ENCODE measurements at regions not wholly inside any gene's neighbourhood (a gene's known extent, or its start where the extent isn't known, plus 50 kb on each side); places are given as distances from the start of the nearest gene placed in this dataset.

DNA sequence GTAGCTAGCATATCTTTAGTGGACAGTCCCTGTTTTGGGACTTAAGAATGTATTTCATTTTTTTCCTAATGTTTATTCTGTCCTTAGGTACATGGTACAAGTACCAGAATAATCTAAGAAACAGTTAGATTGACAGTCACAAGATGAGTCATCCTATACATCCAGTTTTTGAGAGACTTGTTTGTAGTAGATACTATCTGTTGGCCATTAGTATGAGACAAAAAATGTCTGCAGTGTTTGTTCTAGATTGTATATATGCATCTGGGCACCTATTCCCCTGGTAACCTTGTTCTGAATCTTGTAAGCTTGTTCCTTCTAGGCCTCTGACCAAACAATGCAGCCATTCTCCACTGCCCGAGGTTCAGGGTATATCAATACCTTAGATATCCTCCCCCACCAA lies 1343.5 kb downstream of the SUCLG1 start:
- H3K4me2 ChIP-seq (ENCODE audit: control insufficient read depth, extremely low read depth, insufficient read depth, low read depth, low read length), result no peak overlapping the region
- H3K4me3 ChIP-seq (ENCODE audit: control insufficient read depth in 2 of 3, extremely low read depth in 1 of 3, insufficient read depth in 2 of 3, low read depth in 1 of 3, low read length in 3 of 3), result no peak overlapping the region
- no peaks in the 10 kb centered on the region for H3K79me2 ChIP-seq (ENCODE audit: control insufficient read depth, insufficient read depth, low read length)
- no peaks in the 10 kb centered on the region for H3K9me1 ChIP-seq (ENCODE audit: control insufficient read depth, extremely low read depth, insufficient read depth, low read length)
- H3K4me1 ChIP-seq (ENCODE audit: control insufficient read depth, extremely low read depth, insufficient read depth, low read length), result no peaks in the 10 kb centered on the region
- H3K36me3 ChIP-seq (ENCODE audit: control insufficient read depth in 2 of 2, extremely low read depth in 1 of 2, insufficient read depth in 2 of 2, low read length in 2 of 2), result no peaks in the 10 kb centered on the region
- no peaks in the 10 kb centered on the region for H3K27me3 ChIP-seq (ENCODE audit: control insufficient read depth, extremely low read depth, insufficient read depth, low read length)
- no peaks in the 10 kb centered on the region for H4K20me1 ChIP-seq (ENCODE audit: control insufficient read depth, extremely low read depth, insufficient read depth, low read length)
- FAIRE-seq (no peak), DNase-seq (ENCODE audit: low read depth, low spot score) (no peak)
- TF ChIP-seq CTCF (optimal IDR thresholded peaks at IDR 0.05 in 1 of 3, IDR thresholded peaks at IDR 0.05 in 1 of 3, conservative IDR thresholded peaks at IDR 0.05 in 1 of 3; ENCODE audit: extremely low read depth in 1 of 3, insufficient read depth in 2 of 3, low read length in 3 of 3) (no peak), EZH2 (IDR thresholded peaks at IDR 0.05; ENCODE audit: low read length) (no peak)
- dilution Hi-C loops (cut with MboI; ENCODE audit: extremely low pct_ligation_motif_present, low sequenced_read_pairs), result no loop called here
- H2AFZ ChIP-seq (ENCODE audit: control insufficient read depth, low read length), result no peak overlapping the region
- H3K9me3 ChIP-seq (ENCODE audit: control insufficient read depth, low read depth, low read length), result no peaks in the 10 kb centered on the region
- H3K9ac ChIP-seq (ENCODE audit: control insufficient read depth, extremely low read depth, insufficient read depth, low read length), result no peak overlapping the region
- no peak overlapping the region for H3K27ac ChIP-seq (ENCODE audit: control insufficient read depth, insufficient read depth, low read length)

DNA sequence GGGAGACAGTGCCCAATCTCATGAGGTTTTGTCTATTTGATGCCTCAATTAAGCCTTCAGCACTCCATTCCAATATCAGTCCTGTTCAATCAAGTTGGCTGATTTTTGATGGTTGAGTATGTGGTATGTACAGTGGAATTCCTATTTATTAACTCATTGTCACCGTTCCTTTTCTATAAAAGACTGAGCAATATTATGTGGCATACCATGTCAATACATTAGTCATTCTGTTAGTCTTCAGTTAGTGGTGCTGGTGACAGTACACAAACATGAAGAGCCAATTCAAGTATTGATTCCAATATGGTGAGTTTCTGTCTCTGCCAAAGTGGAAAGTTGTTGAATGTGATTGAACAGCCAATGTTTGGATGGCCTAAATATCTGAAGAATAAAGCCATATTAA lies 1343.9 kb downstream of the SUCLG1 start:
- Histone ChIP-seq H3K9me1 (ENCODE audit: control insufficient read depth, extremely low read depth, insufficient read depth, low read length) (no peaks in the 10 kb centered on the region), H3K9me3 (ENCODE audit: control insufficient read depth, low read depth, low read length) (no peaks in the 10 kb centered on the region), H3K4me1 (ENCODE audit: control insufficient read depth, extremely low read depth, insufficient read depth, low read length) (no peaks in the 10 kb centered on the region), H3K79me2 (ENCODE audit: control insufficient read depth, insufficient read depth, low read length) (no peaks in the 10 kb centered on the region), H3K27me3 (ENCODE audit: control insufficient read depth, extremely low read depth, insufficient read depth, low read length) (no peaks in the 10 kb centered on the region), H3K36me3 (ENCODE audit: control insufficient read depth in 2 of 2, extremely low read depth in 1 of 2, insufficient read depth in 2 of 2, low read length in 2 of 2) (no peaks in the 10 kb centered on the region), H2AFZ (ENCODE audit: control insufficient read depth, low read length) (no peak overlapping the region), H3K4me2 (ENCODE audit: control insufficient read depth, extremely low read depth, insufficient read depth, low read depth, low read length) (no peak overlapping the region), H3K4me3 (ENCODE audit: control insufficient read depth in 2 of 3, extremely low read depth in 1 of 3, insufficient read depth in 2 of 3, low read depth in 1 of 3, low read length in 3 of 3) (no peak overlapping the region), H4K20me1 (ENCODE audit: control insufficient read depth, extremely low read depth, insufficient read depth, low read length) (no peaks in the 10 kb centered on the region), H3K27ac (ENCODE audit: control insufficient read depth, insufficient read depth, low read length) (no peak overlapping the region), H3K9ac (ENCODE audit: control insufficient read depth, extremely low read depth, insufficient read depth, low read length) (no peak overlapping the region)
- no peak for TF ChIP-seq EZH2 (IDR thresholded peaks at IDR 0.05; ENCODE audit: low read length)
- TF ChIP-seq CTCF (optimal IDR thresholded peaks at IDR 0.05 in 1 of 3, IDR thresholded peaks at IDR 0.05 in 1 of 3, conservative IDR thresholded peaks at IDR 0.05 in 1 of 3; ENCODE audit: extremely low read depth in 1 of 3, insufficient read depth in 2 of 3, low read length in 3 of 3), result no peak
- FAIRE-seq (no peak), DNase-seq (ENCODE audit: low read depth, low spot score) (no peak)
- dilution Hi-C loops (cut with MboI; ENCODE audit: extremely low pct_ligation_motif_present, low sequenced_read_pairs), result no loop called here
